CD14-positive monocyte (primary cell): ENCODE measurements at regions not wholly inside any gene's neighbourhood (a gene's known extent, or its start where the extent isn't known, plus 50 kb on each side); places are given as distances from the start of the nearest gene placed in this dataset.

Experiments used
- DNase-seq, 3 donors: peaks; one replicate each; pipeline ENCODE4 v3.0.0-alpha.2; 2011 to 2022
- H2AFZ ChIP-seq: 2 replicates; pipeline ENCODE4 v1.6.0; 2012; ENCODE audit warnings: mild to moderate bottlenecking, low read depth, low read length, inconsistent platforms; ENCODE audit not compliant: insufficient read depth, poor library complexity, severe bottlenecking
- H3K27ac ChIP-seq, 2 donors: 1 replicate in 1 of 2; 2 replicates in 1 of 2; pipeline ENCODE4 v1.5.1; 2012 to 2013; ENCODE audit warnings: low read length in 2 of 2, control low read depth in 1 of 2, inconsistent platforms in 1 of 2, low read depth in 1 of 2, mild to moderate bottlenecking in 1 of 2
- H3K27me3 ChIP-seq, 2 donors: one replicate each; pipeline versions ENCODE4 v1.6.0 to v1.6.1; 2011 to 2013; ENCODE audit warnings: low read length in 2 of 2; ENCODE audit not compliant: control insufficient read depth in 2 of 2, insufficient read depth in 2 of 2
- H3K36me3 ChIP-seq, 2 donors: replicated peaks in 1 of 2; 1 replicate in 1 of 2; 2 replicates in 1 of 2; pipeline versions ENCODE4 v1.5.1 to v1.6.1; 2012 to 2013; ENCODE audit warnings: low read length in 2 of 2, control low read depth in 1 of 2, inconsistent platforms in 1 of 2, mild to moderate bottlenecking in 1 of 2; ENCODE audit not compliant: insufficient read depth in 2 of 2, control insufficient read depth in 1 of 2
- H3K4me1 ChIP-seq, 2 donors: 1 replicate in 1 of 2; 2 replicates in 1 of 2; pipeline versions ENCODE4 v1.5.1 to v1.6.1; 2012 to 2013; ENCODE audit warnings: low read length in 2 of 2, control low read depth in 1 of 2, inconsistent platforms in 1 of 2, mild to moderate bottlenecking in 1 of 2, moderate library complexity in 1 of 2; ENCODE audit not compliant: insufficient read depth in 2 of 2, control insufficient read depth in 1 of 2
- H3K4me2 ChIP-seq: replicated peaks from 2 replicates; pipeline ENCODE3; 2012; ENCODE audit warnings: low read length, moderate library complexity, mild to moderate bottlenecking; ENCODE audit not compliant: poor library complexity, severe bottlenecking; ENCODE audit errors: extremely low read depth
- H3K4me3 ChIP-seq, 3 experiments: fragments of 200-600 bp in 1 of 3; sonication (generic) in 1 of 3; replicated peaks in 1 of 3; 1 replicate in 2 of 3; 2 replicates in 1 of 3; pipeline ENCODE4 v1.5.1; 2011 to 2013; ENCODE audit warnings: low read length in 3 of 3, mild to moderate bottlenecking in 3 of 3, control low read depth in 2 of 3, low read depth in 2 of 3, inconsistent platforms in 1 of 3, moderate library complexity in 1 of 3
- H3K79me2 ChIP-seq: 2 replicates; pipeline ENCODE4 v1.6.0; 2012; ENCODE audit warnings: mild to moderate bottlenecking, control low read depth, inconsistent platforms, low read length, moderate library complexity; ENCODE audit not compliant: insufficient read depth
- H3K9ac ChIP-seq: 2 replicates; pipeline ENCODE4 v1.6.0; 2017; ENCODE audit warnings: low read length, mild to moderate bottlenecking; ENCODE audit not compliant: insufficient read depth, poor library complexity, severe bottlenecking
- H3K9me3 ChIP-seq, 2 donors: replicated peaks in 1 of 2; 1 replicate in 1 of 2; 2 replicates in 1 of 2; pipeline versions ENCODE4 v1.5.1 to v1.6.1; 2012 to 2013; ENCODE audit warnings: low read length in 2 of 2, control low read depth in 1 of 2; ENCODE audit not compliant: control insufficient read depth in 1 of 2, insufficient read depth in 1 of 2
- H4K20me1 ChIP-seq: 2 replicates; pipeline ENCODE4 v1.6.0; 2012; ENCODE audit warnings: mild to moderate bottlenecking, low read length, control low read depth, moderate library complexity; ENCODE audit not compliant: insufficient read depth
- H3K27ac Mint-ChIP-seq, 7 donors: one replicate each; pipeline ENCODE4 v1.8.0; 2020; ENCODE audit warnings: mild to moderate bottlenecking in 7 of 7, mixed read lengths in 7 of 7, moderate library complexity in 6 of 7, inconsistent platforms in 2 of 7
- H3K27me3 Mint-ChIP-seq, 3 donors: one replicate each; pipeline ENCODE4 v1.8.0; 2021 to 2022; ENCODE audit warnings: low read depth in 3 of 3, mild to moderate bottlenecking in 3 of 3, mixed read lengths in 3 of 3, moderate library complexity in 3 of 3, inconsistent platforms in 1 of 3
- H3K36me3 Mint-ChIP-seq, 2 donors: one replicate each; pipeline ENCODE4 v1.8.0; 2020; ENCODE audit warnings: mixed read lengths in 2 of 2, inconsistent platforms in 1 of 2, mild to moderate bottlenecking in 1 of 2
- H3K4me1 Mint-ChIP-seq: one replicate; pipeline ENCODE4 v1.8.0; 2020; ENCODE audit warnings: mild to moderate bottlenecking, mixed read lengths
- H3K4me3 Mint-ChIP-seq, 2 donors: one replicate each; pipeline ENCODE4 v1.8.0; 2020; ENCODE audit warnings: mild to moderate bottlenecking in 2 of 2, mixed read lengths in 2 of 2, moderate library complexity in 1 of 2
- H3K9me3 Mint-ChIP-seq, 7 donors: one replicate each; pipeline ENCODE4 v1.8.0; 2020 to 2022; ENCODE audit warnings: mixed read lengths in 7 of 7, mild to moderate bottlenecking in 6 of 7, moderate library complexity in 6 of 7, inconsistent platforms in 2 of 7
- WGBS: methylation state at CpG from one replicate; pipeline ENCODE4 v1.1.5; 2013; ENCODE audit warnings: missing lambda C conversion rate; ENCODE audit not compliant: insufficient coverage; 5-methylcytosine and 5-hydroxymethylcytosine counted together
- intact Hi-C, 2 donors: fragments of 100-400 bp; cut with micrococcal nuclease; formaldehyde crosslinking; loops; one replicate each; pipeline versions ENCODE4 v1.15.0 to v1.15.1; 2023
- TF ChIP-seq, protein P1 (sequence below): fragments of 200-600 bp; IDR thresholded peaks from one replicate; pipeline ENCODE4 v1.8.0; 2022; ENCODE audit warnings: antibody characterized with exemption, mild to moderate bottlenecking

DNA sequence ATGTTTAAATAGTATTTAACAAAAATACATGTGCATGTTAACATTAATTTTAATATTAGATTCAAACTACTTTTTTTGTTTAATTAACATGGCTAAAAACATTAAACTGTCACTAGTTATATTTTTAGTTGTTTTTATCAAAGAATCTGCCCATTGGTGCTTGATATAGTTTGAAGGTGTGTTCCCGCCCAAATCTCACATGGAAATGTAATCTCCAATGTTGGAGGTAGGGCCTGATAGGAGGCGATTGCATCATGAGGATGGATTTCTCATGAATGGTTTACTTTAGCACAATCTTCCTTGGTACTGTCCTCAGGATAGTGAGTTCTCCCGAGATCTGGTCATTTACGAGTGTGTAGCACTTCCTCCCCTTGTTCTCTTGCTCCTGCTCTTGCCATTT, 2459.4 kb downstream of the PCDH9 start:
- no peaks in the 10 kb centered on the region for H3K27me3 ChIP-seq
- no peak overlapping the region for H2AFZ ChIP-seq
- H4K20me1 ChIP-seq, result no peaks in the 10 kb centered on the region
- no peak overlapping the region for H3K4me2 ChIP-seq
- no peak overlapping the region for H3K9ac ChIP-seq
- H3K79me2 ChIP-seq, result no peaks in the 10 kb centered on the region
- H3K9me3 ChIP-seq, result peaks cover 3 to 10% of the 10 kb centered on the region in 2 donors
- no peak overlapping the region for H3K4me3 Mint-ChIP-seq
- DNase-seq, result no peak
- TF ChIP-seq, protein P1, sequence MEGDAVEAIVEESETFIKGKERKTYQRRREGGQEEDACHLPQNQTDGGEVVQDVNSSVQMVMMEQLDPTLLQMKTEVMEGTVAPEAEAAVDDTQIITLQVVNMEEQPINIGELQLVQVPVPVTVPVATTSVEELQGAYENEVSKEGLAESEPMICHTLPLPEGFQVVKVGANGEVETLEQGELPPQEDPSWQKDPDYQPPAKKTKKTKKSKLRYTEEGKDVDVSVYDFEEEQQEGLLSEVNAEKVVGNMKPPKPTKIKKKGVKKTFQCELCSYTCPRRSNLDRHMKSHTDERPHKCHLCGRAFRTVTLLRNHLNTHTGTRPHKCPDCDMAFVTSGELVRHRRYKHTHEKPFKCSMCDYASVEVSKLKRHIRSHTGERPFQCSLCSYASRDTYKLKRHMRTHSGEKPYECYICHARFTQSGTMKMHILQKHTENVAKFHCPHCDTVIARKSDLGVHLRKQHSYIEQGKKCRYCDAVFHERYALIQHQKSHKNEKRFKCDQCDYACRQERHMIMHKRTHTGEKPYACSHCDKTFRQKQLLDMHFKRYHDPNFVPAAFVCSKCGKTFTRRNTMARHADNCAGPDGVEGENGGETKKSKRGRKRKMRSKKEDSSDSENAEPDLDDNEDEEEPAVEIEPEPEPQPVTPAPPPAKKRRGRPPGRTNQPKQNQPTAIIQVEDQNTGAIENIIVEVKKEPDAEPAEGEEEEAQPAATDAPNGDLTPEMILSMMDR, result no peak
- no peaks in the 10 kb centered on the region for H3K4me1 Mint-ChIP-seq
- H3K4me3 ChIP-seq, result no peak overlapping the region
- H3K27ac Mint-ChIP-seq, result no peak overlapping the region
- H3K36me3 Mint-ChIP-seq, result no peaks in the 10 kb centered on the region
- H3K4me1 ChIP-seq, result no peaks in the 10 kb centered on the region
- no peak overlapping the region for H3K27ac ChIP-seq
- 86% methylated on average over 2 of the region's 4 CpGs for WGBS
- H3K27me3 Mint-ChIP-seq, result peaks cover 0 to 2% (median 0%) of the 10 kb centered on the region in 3 donors
- no peaks in the 10 kb centered on the region for H3K36me3 ChIP-seq
- intact Hi-C loops, result no loop called here
- H3K9me3 Mint-ChIP-seq, result peaks cover 2 to 7% (median 4%) of the 10 kb centered on the region in 7 donors

DNA sequence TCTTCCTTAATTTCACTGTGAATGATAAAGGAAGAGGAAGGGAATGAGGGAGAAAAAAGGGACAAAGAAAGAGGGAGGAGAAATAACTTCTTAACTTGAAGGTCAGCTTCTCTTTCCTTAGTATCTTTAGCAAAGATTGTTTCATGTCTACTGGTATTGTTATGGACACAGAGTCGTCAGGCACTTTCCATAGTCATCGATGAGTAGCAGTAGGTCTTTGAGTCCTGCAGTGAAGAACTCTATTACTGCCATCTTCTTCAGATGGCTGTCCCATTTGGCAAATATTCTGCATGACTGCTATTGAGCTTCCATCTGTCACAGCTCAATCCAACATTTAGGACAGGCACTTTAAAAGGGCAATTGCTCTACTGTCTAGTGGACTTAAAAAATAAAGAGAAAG, 2463.1 kb downstream of the PCDH9 start:
- H3K9ac ChIP-seq, result no peak overlapping the region
- H3K27me3 ChIP-seq, result no peaks in the 10 kb centered on the region
- no peaks in the 10 kb centered on the region for H3K4me1 Mint-ChIP-seq
- peaks cover 0 to 2% (median 0%) of the 10 kb centered on the region in 3 donors for H3K27me3 Mint-ChIP-seq
- no peak overlapping the region for H3K4me2 ChIP-seq
- no peaks in the 10 kb centered on the region for H3K36me3 ChIP-seq
- H3K9me3 Mint-ChIP-seq, result peaks cover 0 to 10% (median 3%) of the 10 kb centered on the region in 7 donors
- H3K4me3 Mint-ChIP-seq, result no peak overlapping the region
- H3K36me3 Mint-ChIP-seq, result no peaks in the 10 kb centered on the region
- TF ChIP-seq, protein P1, result no peak
- no peak overlapping the region for H2AFZ ChIP-seq
- DNase-seq, result no peak
- intact Hi-C loops, result no loop called here
- H3K4me1 ChIP-seq, result no peaks in the 10 kb centered on the region
- H3K27ac Mint-ChIP-seq, result no peak overlapping the region
- WGBS, result no CpG with 5 or more reads among the region's 2 CpGs
- no peak overlapping the region for H3K4me3 ChIP-seq
- H3K79me2 ChIP-seq, result no peaks in the 10 kb centered on the region
- H3K27ac ChIP-seq, result no peak overlapping the region
- H4K20me1 ChIP-seq, result no peaks in the 10 kb centered on the region
- H3K9me3 ChIP-seq, result peaks cover 3 to 11% of the 10 kb centered on the region in 2 donors
